ENCODE measurements at regions not wholly inside any gene's neighbourhood (a gene's known extent, or its start where the extent isn't known, plus 50 kb on each side); places are given as distances from the start of the nearest gene placed in this dataset.

GRCh38 chr3:186432944-186433732, 71.1 kb upstream of the DGKG start:
- Histone ChIP-seq H3K23ac (ENCODE audit: low read depth, low read length, poor library complexity) (no peak overlapping the region), H2BK120ac (ENCODE audit: low read depth, low read length) (no peak overlapping the region), H3K4me2 (ENCODE audit: insufficient read depth, low read length, poor library complexity, severe bottlenecking) (no peak overlapping the region), H3K27ac (replicated peaks; ENCODE audit: low read length) (no peak overlapping the region), H3K36me3 (replicated peaks in 1 of 2; ENCODE audit: control insufficient read depth in 2 of 2, insufficient read depth in 2 of 2, low read length in 2 of 2) (no peaks in the 10 kb centered on the region), H2BK15ac (ENCODE audit: low read length) (no peak overlapping the region), H4K8ac (ENCODE audit: low read depth, low read length) (no peak overlapping the region), H3K9me3 (replicated peaks in 1 of 2; ENCODE audit: control insufficient read depth in 2 of 2, insufficient read depth in 1 of 2, low read depth in 1 of 2, low read length in 2 of 2) (no peaks in the 10 kb centered on the region), H2BK5ac (ENCODE audit: low read length) (no peak overlapping the region), H3K14ac (ENCODE audit: low read length) (no peak overlapping the region), H3K18ac (ENCODE audit: low read length) (no peak overlapping the region), H3K4ac (ENCODE audit: low read length) (no peak overlapping the region), H2AFZ (ENCODE audit: low read length) (no peak overlapping the region), H3K27me3 (ENCODE audit: control insufficient read depth in 3 of 3, insufficient read depth in 3 of 3, low read depth in 1 of 3, low read length in 3 of 3) (no peaks in the 10 kb centered on the region), H3K9ac (ENCODE audit: low read depth, low read length, poor library complexity) (no peak overlapping the region), H3K79me1 (ENCODE audit: low read depth, low read length) (no peaks in the 10 kb centered on the region), H2AK5ac (ENCODE audit: low read depth, low read length) (no peak overlapping the region), H4K91ac (ENCODE audit: low read depth, low read length, poor library complexity) (no peak overlapping the region), H3K4me3 (ENCODE audit: low read length in 2 of 2) (no peak overlapping the region), H2BK12ac (ENCODE audit: low read length) (no peak overlapping the region), H3K4me1 (ENCODE audit: control insufficient read depth in 2 of 2, insufficient read depth in 1 of 2, low read depth in 1 of 2, low read length in 2 of 2) (no peaks in the 10 kb centered on the region)
- no CpG with 5 or more reads among the region's 6 CpGs for WGBS, 2 donors (ENCODE audit: extremely low coverage in 2 of 2, insufficient read length in 2 of 2, insufficient replicate concordance in 1 of 2)
- DNase-seq (ENCODE audit: low spot score) = no peak

- Histone ChIP-seq H2BK120ac (ENCODE audit: low read depth, low read length) (no peak overlapping the region), H2BK12ac (ENCODE audit: low read length) (no peak overlapping the region), H3K4me3 (ENCODE audit: low read length in 2 of 2) (no peak overlapping the region), H3K9me3 (replicated peaks in 1 of 2; ENCODE audit: control insufficient read depth in 2 of 2, insufficient read depth in 1 of 2, low read depth in 1 of 2, low read length in 2 of 2) (no peaks in the 10 kb centered on the region), H3K27ac (replicated peaks; ENCODE audit: low read length) (no peak overlapping the region), H2BK5ac (ENCODE audit: low read length) (no peak overlapping the region), H3K23ac (ENCODE audit: low read depth, low read length, poor library complexity) (no peak overlapping the region), H3K18ac (ENCODE audit: low read length) (no peak overlapping the region), H2AK5ac (ENCODE audit: low read depth, low read length) (no peak overlapping the region), H4K91ac (ENCODE audit: low read depth, low read length, poor library complexity) (no peak overlapping the region), H3K4me2 (ENCODE audit: insufficient read depth, low read length, poor library complexity, severe bottlenecking) (no peak overlapping the region), H4K8ac (ENCODE audit: low read depth, low read length) (no peak overlapping the region), H3K79me1 (ENCODE audit: low read depth, low read length) (no peaks in the 10 kb centered on the region), H3K14ac (ENCODE audit: low read length) (no peak overlapping the region), H3K9ac (ENCODE audit: low read depth, low read length, poor library complexity) (no peak overlapping the region), H2BK15ac (ENCODE audit: low read length) (no peak overlapping the region), H3K4ac (ENCODE audit: low read length) (no peak overlapping the region), H3K4me1 (ENCODE audit: control insufficient read depth in 2 of 2, insufficient read depth in 1 of 2, low read depth in 1 of 2, low read length in 2 of 2) (peaks cover 0 to 3% of the 10 kb centered on the region in 2 donors), H3K36me3 (replicated peaks in 1 of 2; ENCODE audit: control insufficient read depth in 2 of 2, insufficient read depth in 2 of 2, low read length in 2 of 2) (no peaks in the 10 kb centered on the region), H3K27me3 (ENCODE audit: control insufficient read depth in 3 of 3, insufficient read depth in 3 of 3, low read depth in 1 of 3, low read length in 3 of 3) (no peaks in the 10 kb centered on the region), H2AFZ (ENCODE audit: low read length) (no peak overlapping the region)
- no peak for DNase-seq (ENCODE audit: low spot score)
- WGBS, 2 donors (ENCODE audit: extremely low coverage in 2 of 2, insufficient read length in 2 of 2, insufficient replicate concordance in 1 of 2) = no CpG with 5 or more reads among the region's 4 CpGs
Observed at GRCh38 chr3:186432189-186432588, 70.2 kb upstream of the DGKG start.

- Histone ChIP-seq H3K79me1 (ENCODE audit: low read depth, low read length) (no peaks in the 10 kb centered on the region), H4K91ac (ENCODE audit: low read depth, low read length, poor library complexity) (no peak overlapping the region), H3K4me2 (ENCODE audit: insufficient read depth, low read length, poor library complexity, severe bottlenecking) (no peak overlapping the region), H2BK5ac (ENCODE audit: low read length) (no peak overlapping the region), H3K4me3 (ENCODE audit: low read length in 2 of 2) (no peak overlapping the region), H2AFZ (ENCODE audit: low read length) (no peak overlapping the region), H3K14ac (ENCODE audit: low read length) (no peak overlapping the region), H3K27me3 (ENCODE audit: control insufficient read depth in 3 of 3, insufficient read depth in 3 of 3, low read depth in 1 of 3, low read length in 3 of 3) (no peaks in the 10 kb centered on the region), H4K8ac (ENCODE audit: low read depth, low read length) (no peak overlapping the region), H3K9ac (ENCODE audit: low read depth, low read length, poor library complexity) (no peak overlapping the region), H2BK120ac (ENCODE audit: low read depth, low read length) (no peak overlapping the region), H3K23ac (ENCODE audit: low read depth, low read length, poor library complexity) (no peak overlapping the region), H2AK5ac (ENCODE audit: low read depth, low read length) (no peak overlapping the region), H2BK12ac (ENCODE audit: low read length) (no peak overlapping the region), H3K27ac (replicated peaks; ENCODE audit: low read length) (no peak overlapping the region), H3K4ac (ENCODE audit: low read length) (no peak overlapping the region), H2BK15ac (ENCODE audit: low read length) (no peak overlapping the region), H3K36me3 (replicated peaks in 1 of 2; ENCODE audit: control insufficient read depth in 2 of 2, insufficient read depth in 2 of 2, low read length in 2 of 2) (no peaks in the 10 kb centered on the region), H3K18ac (ENCODE audit: low read length) (no peak overlapping the region), H3K4me1 (ENCODE audit: control insufficient read depth in 2 of 2, insufficient read depth in 1 of 2, low read depth in 1 of 2, low read length in 2 of 2) (peaks cover 0 to 10% of the 10 kb centered on the region in 2 donors), H3K9me3 (replicated peaks in 1 of 2; ENCODE audit: control insufficient read depth in 2 of 2, insufficient read depth in 1 of 2, low read depth in 1 of 2, low read length in 2 of 2) (no peaks in the 10 kb centered on the region)
- DNase-seq (ENCODE audit: low spot score) = no peak
- no CpG with 5 or more reads among the region's 10 CpGs for WGBS, 2 donors (ENCODE audit: extremely low coverage in 2 of 2, insufficient read length in 2 of 2, insufficient replicate concordance in 1 of 2)
Observed at GRCh38 chr3:186427627-186428281, 65.7 kb upstream of the DGKG start.
